Panc1 (cell line): ENCODE measurements at regions not wholly inside any gene's neighbourhood (a gene's known extent, or its start where the extent isn't known, plus 50 kb on each side); places are given as distances from the start of the nearest gene placed in this dataset.

Experiments
- POLR2AphosphoS5 ChIP-seq: IDR thresholded peaks from 2 replicates; pipeline ENCODE4 v1.6.1; 2012; ENCODE audit warnings: mild to moderate bottlenecking, low read depth, low read length, moderate library complexity
- TF ChIP-seq, protein P1 (sequence below): fragments of 450-650 bp; IDR thresholded peaks from 2 replicates; pipeline ENCODE4 v1.5.1; 2017; ENCODE audit warnings: mild to moderate bottlenecking
- TF ChIP-seq, protein P2 (sequence below), 2 experiments: IDR thresholded peaks; 2 replicates each; pipeline ENCODE4 v1.6.1; 2011 to 2012; ENCODE audit warnings: low read depth in 2 of 2, control low read depth in 1 of 2, low read length in 1 of 2, mild to moderate bottlenecking in 1 of 2, moderate library complexity in 1 of 2; ENCODE audit not compliant: insufficient read depth in 1 of 2

DNA sequence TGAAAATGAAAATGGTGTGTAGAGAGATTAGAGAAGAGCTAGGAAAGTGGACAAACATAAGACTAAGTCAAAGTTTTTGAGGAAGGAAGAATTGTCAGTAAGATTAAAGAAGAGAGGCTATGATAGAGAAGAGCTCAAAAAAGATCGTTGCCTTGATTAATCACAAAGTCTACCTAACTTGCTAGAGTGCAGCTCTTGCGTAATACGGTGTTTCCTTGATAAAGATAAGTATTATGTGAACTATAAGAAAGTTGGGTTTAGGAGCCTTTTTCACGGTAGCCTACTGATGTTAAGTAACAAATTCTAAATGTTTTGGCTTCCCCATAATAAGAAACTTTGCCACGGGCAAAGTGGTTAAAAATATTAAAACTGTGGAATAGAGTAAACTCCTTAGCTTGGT lies 226.4 kb upstream of the NRXN1 start:
- TF ChIP-seq, protein P1, sequence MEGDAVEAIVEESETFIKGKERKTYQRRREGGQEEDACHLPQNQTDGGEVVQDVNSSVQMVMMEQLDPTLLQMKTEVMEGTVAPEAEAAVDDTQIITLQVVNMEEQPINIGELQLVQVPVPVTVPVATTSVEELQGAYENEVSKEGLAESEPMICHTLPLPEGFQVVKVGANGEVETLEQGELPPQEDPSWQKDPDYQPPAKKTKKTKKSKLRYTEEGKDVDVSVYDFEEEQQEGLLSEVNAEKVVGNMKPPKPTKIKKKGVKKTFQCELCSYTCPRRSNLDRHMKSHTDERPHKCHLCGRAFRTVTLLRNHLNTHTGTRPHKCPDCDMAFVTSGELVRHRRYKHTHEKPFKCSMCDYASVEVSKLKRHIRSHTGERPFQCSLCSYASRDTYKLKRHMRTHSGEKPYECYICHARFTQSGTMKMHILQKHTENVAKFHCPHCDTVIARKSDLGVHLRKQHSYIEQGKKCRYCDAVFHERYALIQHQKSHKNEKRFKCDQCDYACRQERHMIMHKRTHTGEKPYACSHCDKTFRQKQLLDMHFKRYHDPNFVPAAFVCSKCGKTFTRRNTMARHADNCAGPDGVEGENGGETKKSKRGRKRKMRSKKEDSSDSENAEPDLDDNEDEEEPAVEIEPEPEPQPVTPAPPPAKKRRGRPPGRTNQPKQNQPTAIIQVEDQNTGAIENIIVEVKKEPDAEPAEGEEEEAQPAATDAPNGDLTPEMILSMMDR: no peak
- TF ChIP-seq, protein P2, sequence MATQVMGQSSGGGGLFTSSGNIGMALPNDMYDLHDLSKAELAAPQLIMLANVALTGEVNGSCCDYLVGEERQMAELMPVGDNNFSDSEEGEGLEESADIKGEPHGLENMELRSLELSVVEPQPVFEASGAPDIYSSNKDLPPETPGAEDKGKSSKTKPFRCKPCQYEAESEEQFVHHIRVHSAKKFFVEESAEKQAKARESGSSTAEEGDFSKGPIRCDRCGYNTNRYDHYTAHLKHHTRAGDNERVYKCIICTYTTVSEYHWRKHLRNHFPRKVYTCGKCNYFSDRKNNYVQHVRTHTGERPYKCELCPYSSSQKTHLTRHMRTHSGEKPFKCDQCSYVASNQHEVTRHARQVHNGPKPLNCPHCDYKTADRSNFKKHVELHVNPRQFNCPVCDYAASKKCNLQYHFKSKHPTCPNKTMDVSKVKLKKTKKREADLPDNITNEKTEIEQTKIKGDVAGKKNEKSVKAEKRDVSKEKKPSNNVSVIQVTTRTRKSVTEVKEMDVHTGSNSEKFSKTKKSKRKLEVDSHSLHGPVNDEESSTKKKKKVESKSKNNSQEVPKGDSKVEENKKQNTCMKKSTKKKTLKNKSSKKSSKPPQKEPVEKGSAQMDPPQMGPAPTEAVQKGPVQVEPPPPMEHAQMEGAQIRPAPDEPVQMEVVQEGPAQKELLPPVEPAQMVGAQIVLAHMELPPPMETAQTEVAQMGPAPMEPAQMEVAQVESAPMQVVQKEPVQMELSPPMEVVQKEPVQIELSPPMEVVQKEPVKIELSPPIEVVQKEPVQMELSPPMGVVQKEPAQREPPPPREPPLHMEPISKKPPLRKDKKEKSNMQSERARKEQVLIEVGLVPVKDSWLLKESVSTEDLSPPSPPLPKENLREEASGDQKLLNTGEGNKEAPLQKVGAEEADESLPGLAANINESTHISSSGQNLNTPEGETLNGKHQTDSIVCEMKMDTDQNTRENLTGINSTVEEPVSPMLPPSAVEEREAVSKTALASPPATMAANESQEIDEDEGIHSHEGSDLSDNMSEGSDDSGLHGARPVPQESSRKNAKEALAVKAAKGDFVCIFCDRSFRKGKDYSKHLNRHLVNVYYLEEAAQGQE (IDR thresholded peaks at IDR 0.05; ENCODE audit: insufficient read depth in 1 of 2, low read depth in 2 of 2, low read length in 1 of 2): no peak
- TF ChIP-seq POLR2AphosphoS5: no peak
